BJ (cell line): ENCODE measurements at regions not wholly inside any gene's neighbourhood (a gene's known extent, or its start where the extent isn't known, plus 50 kb on each side); places are given as distances from the start of the nearest gene placed in this dataset.
"Not testable (repeated sequence)": the region's sequence is repeated elsewhere in the genome, so short reads cannot be mapped to it uniquely, and the experiment has no call there.

ENCODE experiments used
- CTCF ChIA-PET: fragments of 350-600 bp; formaldehyde crosslinking; extraction: SDS; loops from one replicate; lab custom pipeline; 2021; ENCODE audit warnings: antibody characterized with exemption, inconsistent platforms; lab: Yijun Ruan, JAX
- POLR2A ChIA-PET: fragments of 300-600 bp; sonication (Branson Sonifier 250); formaldehyde crosslinking; extraction: SDS; loops from one replicate; lab custom pipeline; 2021; ENCODE audit warnings: antibody characterized with exemption; lab: Charles Lee
- DNase-seq: peaks from one replicate; pipeline ENCODE4 v3.0.0-alpha.2; 2011; ENCODE audit warnings: low read depth
- H3K27me3 ChIP-seq: 2 replicates; pipeline ENCODE4 v1.6.0; 2011; ENCODE audit warnings: low read length; ENCODE audit not compliant: control insufficient read depth, insufficient read depth
- H3K36me3 ChIP-seq: 2 replicates; pipeline ENCODE4 v1.5.1; 2011; ENCODE audit warnings: low read length; ENCODE audit not compliant: control insufficient read depth, insufficient read depth
- H3K4me3 ChIP-seq: 2 replicates; pipeline ENCODE4 v1.5.1; 2011; ENCODE audit warnings: low read depth, mild to moderate bottlenecking, control low read depth, low read length
- TF ChIP-seq, protein P1 (sequence below): IDR thresholded peaks from 2 replicates; pipeline ENCODE4 v1.5.1; 2011; ENCODE audit warnings: low read depth, mild to moderate bottlenecking, control low read depth, inconsistent platforms, low read length, moderate library complexity; ENCODE audit not compliant: insufficient read depth

DNA sequence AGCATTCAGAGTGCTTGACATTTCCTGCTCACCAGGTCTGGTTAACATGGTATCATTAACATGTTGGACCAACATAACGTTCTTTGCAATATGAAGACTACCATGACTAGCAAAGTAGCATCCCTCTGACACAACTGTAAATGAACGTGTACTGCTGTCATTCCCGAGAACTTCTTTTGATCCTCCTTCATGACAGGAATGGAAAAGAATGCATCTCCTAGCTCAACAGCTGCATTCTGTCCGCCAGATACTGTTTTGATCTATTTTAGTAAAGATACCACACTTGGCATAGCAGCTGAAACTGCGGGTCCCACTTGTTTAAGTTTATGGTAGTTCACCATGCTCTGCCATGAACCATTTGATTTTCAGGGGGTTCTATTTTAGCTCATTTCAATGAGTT lies 144.2 kb upstream of the PARD3B start:
- DNase-seq, result no peak
- Histone ChIP-seq H3K4me3 (no peak overlapping the region), H3K36me3 (no peaks in the 10 kb centered on the region), H3K27me3 (no peaks in the 10 kb centered on the region)
- TF ChIP-seq, protein P1, sequence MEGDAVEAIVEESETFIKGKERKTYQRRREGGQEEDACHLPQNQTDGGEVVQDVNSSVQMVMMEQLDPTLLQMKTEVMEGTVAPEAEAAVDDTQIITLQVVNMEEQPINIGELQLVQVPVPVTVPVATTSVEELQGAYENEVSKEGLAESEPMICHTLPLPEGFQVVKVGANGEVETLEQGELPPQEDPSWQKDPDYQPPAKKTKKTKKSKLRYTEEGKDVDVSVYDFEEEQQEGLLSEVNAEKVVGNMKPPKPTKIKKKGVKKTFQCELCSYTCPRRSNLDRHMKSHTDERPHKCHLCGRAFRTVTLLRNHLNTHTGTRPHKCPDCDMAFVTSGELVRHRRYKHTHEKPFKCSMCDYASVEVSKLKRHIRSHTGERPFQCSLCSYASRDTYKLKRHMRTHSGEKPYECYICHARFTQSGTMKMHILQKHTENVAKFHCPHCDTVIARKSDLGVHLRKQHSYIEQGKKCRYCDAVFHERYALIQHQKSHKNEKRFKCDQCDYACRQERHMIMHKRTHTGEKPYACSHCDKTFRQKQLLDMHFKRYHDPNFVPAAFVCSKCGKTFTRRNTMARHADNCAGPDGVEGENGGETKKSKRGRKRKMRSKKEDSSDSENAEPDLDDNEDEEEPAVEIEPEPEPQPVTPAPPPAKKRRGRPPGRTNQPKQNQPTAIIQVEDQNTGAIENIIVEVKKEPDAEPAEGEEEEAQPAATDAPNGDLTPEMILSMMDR, result no peak
- CTCF ChIA-PET, result no interaction called here
- POLR2A ChIA-PET, result no interaction called here

DNA sequence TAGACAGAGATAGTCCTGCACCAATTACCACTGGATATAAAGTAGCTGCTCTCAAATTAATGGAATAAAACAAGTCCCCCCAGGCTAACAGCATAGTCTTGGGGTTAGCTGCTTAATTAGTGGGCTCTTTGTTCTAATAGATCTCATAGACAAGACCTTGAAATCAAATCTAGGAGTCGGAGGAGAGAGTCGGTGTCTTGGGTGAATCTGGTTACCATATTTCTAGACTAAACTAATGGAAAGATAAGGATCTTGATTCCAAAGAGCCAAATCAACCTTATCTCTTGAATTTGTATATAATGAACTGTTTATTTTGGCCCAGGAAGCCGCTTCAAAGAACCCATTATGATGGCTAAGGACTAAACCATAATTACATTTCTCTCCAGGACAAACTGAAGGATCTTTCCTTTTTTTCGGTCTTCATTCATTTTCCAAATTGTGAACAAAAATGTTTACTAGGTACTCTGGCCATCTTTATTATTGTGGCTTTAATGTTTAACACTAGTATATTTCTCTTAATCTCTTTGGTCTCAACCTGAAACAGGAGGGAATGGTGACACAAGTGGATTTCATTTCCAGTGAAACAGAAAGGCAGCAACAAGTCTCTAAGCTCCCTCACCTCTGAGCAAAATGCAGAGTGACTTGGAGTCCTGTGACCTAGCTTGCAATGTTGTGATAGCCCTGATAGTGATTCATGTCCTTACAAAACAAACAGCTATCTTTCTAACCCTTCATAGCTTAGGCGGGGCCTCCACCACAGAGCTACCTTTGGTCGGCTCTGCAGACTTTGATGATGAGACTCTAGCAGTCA lies 137.9 kb upstream of the PARD3B start:
- ChIA-PET CTCF (no interaction called here), POLR2A (no interaction called here)
- TF ChIP-seq, protein P1, result no peak
- H3K27me3 ChIP-seq, result no peaks in the 10 kb centered on the region
- no peak overlapping the region for H3K4me3 ChIP-seq
- no peak for DNase-seq
- no peaks in the 10 kb centered on the region for H3K36me3 ChIP-seq

DNA sequence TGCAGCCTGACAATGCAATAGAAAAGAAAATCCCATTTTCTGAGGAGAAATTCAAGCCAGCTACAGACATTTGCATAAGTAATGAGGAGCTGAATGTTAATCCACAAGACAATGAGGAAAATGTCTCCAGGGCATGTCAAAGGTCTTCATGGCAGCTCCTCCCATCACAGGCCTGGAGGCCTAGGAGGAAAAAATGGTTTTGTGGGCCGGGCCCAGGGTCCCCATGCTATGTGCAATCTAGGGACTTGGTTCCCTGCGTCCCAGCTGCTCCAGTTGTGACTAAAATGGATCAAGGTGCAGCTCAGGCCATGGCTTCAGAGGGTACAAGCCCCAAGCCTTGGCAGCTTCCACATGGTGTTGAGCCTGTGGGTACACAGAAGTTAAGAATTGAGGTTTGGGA lies 132.5 kb upstream of the PARD3B start:
- CTCF ChIA-PET, H3K4me3 ChIP-seq, H3K27me3 ChIP-seq, DNase-seq, POLR2A ChIA-PET, H3K36me3 ChIP-seq: not testable (repeated sequence)

DNA sequence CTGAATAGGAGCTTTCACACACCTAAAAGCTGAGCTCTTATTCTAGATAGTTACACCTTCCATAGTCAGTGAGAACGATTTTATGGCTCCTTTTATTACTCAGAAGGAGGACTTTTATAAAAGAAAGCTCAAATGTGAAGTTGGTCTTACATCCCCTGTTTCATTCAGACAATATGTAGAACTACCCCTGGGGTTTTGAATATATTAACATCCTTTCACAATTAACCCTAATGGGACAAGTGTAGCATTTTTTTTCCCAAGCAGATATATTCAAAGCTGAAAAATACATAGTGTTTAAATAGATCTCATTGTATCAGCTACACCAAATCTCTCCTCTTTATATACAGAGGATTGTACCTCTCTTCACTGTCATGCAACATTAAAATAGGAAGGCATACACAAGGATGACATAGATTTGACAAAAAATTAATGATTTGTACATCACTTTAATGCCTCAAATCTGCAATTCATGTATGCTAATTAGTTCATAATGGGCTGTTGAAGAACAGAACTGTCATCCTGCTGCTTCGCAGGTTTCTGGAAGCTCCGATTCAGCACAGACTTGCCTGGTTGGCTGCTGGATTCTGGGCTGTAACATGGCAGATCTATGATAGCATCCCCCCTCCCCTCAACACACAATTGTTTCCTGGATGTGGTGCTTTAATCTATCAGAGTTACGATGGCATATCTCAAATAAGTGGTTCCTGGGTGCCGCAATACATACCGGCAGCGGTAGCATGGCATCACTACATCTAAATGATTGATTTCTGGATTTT lies 129.7 kb upstream of the PARD3B start:
- ChIA-PET CTCF (no interaction called here), POLR2A (no interaction called here)
- H3K4me3 ChIP-seq, result no peak overlapping the region
- no peak for DNase-seq
- H3K27me3 ChIP-seq, result no peaks in the 10 kb centered on the region
- H3K36me3 ChIP-seq, result no peaks in the 10 kb centered on the region
- TF ChIP-seq, protein P1, result no peak

DNA sequence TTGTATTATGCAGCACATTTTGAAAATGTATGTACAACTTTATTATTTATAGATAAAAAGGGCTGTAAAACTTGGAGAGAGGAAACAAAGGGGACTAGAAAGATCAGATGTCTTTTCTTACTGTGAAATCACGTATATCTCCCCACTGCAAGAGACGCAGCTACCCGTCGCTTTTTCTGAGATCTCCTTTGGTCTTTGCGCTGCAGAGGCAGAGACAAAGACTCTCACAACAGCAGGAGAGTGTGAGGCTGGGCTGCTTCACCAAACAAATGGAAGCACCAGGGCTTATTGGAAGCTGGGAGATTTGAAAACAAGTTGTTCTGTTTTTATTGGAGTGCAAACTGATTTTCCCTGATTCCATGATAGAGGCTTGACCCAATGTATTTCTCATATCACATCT lies 129.0 kb upstream of the PARD3B start:
- ChIA-PET CTCF (interaction anchor here (0.9 kb wide), 1 partner anchor 10 kb away, joined by 3 read pairs; no protein-coding TSS in a partner anchor), POLR2A (no interaction called here)
- H3K4me3 ChIP-seq, result no peak overlapping the region
- DNase-seq, result no peak
- TF ChIP-seq, protein P1, result no peak
- H3K36me3 ChIP-seq, result no peaks in the 10 kb centered on the region
- no peaks in the 10 kb centered on the region for H3K27me3 ChIP-seq
